GM10266 (cell line): ENCODE measurements at regions not wholly inside any gene's neighbourhood (a gene's known extent, or its start where the extent isn't known, plus 50 kb on each side); places are given as distances from the start of the nearest gene placed in this dataset.
"Not testable (repeated sequence)": the region's sequence is repeated elsewhere in the genome, so short reads cannot be mapped to it uniquely, and the experiment has no call there.

Experiments used
- DNase-seq: peaks from one replicate; pipeline ENCODE4 v3.0.0; 2012; ENCODE audit errors: extremely low spot score
- TF ChIP-seq, protein P1 (sequence below): IDR thresholded peaks from 2 replicates; pipeline ENCODE4 v1.5.1; 2012; ENCODE audit warnings: mild to moderate bottlenecking, low read depth; ENCODE audit not compliant: control insufficient read depth, insufficient read depth; ENCODE audit errors: missing control alignments

DNA sequence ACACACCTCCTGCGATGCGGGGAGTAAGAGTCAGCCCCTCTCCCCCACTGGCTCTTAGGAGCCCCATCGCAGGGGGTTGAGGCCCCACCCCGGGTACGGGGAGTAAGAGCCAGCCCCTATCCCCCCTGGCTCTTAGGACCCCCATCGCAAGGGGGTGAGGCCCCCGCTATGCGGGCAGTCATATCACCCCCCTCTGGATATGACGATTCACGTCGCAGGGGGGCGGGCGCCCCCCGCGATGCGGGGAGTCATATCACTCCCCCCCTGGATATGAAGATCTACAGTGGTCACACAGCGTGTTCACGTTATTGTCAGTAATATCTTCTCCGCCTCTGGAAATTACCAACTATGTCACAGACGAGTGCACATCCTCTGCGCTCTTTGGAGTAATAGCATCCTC lies 61.1 kb downstream of the DEFB131A start:
- not testable (repeated sequence) for DNase-seq

DNA sequence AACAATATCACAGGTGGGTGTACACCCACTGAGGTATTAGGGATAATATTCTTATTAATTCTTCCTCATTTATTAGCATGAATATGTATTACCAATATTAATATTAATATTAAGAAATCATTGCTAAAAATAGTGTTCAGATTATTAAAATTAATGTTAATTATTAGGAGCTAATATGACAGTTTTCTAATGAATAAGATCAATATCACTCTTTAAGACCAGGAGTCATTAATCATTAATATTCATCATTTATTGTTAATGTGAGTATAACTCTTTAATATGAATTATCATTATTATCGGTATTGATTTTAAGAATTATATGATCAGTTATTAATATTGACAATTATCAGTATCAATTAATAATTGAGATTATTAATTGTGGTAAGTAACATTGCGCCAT lies 62.5 kb downstream of the DEFB131A start:
- not testable (repeated sequence) for DNase-seq

DNA sequence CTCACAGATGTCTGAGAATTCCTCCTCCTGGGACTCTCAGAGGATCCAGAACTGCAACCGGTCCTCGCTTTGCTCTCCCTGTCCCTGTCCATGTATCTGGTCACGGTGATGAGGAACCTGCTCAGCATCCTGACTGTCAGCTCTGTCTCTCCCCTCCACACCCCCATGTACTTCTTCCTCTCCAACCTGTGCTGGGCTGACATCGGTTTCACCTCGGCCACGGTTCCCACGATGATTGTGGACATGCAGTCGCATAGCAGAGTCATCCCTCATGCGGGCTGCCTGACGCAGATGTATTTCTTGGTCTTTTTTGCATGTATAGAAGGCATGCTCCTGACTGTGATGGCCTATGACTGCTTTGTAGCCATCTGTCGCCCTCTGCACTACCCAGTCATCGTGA lies 68.7 kb downstream of the DEFB131A start:
- DNase-seq: not testable (repeated sequence)

DNA sequence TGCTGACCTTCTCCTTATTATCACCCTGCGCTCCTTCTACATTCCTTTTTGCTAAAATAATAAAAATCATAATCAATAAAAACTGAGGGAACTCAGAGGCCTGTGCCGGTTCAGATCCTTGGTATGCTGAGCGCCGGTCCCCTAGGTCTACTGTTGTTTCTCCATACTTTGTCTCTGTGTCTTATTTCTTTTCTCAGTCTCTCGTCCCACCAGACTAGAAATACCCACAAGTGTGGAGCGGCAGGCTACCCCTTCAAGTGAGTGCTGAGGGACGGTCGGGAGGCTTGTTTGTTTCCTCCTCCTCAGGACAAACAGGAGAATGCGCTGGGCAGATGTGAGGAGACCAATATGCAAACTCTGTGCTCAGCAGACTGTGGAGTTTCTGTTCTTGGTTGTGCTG lies 75.4 kb downstream of the DEFB131A start:
- DNase-seq: not testable (repeated sequence)

DNA sequence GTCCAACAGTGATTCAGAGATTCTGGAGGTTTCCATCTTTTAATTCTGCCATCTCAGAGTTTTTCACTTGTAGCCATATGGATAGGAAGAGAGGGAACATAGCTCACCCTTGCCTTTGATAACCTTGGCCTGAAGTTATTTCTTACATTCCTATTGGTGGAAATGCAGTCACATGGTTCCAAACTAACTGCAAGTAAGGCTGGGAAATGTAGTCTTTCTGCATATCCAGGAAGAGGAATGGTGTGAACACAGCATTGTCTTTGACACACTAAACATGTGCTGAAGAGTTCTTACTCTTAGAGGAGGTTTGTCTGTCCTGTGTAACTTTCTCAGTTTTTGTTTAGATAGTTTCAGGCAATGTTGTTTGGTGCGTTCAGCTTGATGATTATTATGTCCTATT lies 78.7 kb downstream of the DEFB131A start:
- not testable (repeated sequence) for DNase-seq

DNA sequence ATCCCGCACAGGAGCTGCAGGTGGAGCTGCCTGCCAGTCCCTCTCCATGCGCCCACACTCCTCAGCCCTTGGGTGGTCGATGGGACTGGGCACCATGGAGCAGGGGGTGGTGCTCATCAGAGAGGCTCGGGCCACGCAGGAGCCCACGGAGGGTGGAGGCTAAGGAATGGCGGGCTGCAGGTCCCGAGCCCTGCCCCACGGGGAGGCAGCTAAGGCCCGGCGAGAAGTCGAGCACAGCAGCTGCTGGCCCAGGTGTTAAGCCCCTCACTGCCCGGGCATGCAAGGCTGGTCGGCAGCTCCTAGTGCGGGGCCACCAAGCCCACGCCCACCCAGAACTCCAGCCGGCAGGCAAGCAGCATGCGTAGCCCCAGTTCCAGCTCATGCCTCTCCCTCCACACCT lies 80.2 kb downstream of the DEFB131A start:
- not testable (repeated sequence) for DNase-seq

DNA sequence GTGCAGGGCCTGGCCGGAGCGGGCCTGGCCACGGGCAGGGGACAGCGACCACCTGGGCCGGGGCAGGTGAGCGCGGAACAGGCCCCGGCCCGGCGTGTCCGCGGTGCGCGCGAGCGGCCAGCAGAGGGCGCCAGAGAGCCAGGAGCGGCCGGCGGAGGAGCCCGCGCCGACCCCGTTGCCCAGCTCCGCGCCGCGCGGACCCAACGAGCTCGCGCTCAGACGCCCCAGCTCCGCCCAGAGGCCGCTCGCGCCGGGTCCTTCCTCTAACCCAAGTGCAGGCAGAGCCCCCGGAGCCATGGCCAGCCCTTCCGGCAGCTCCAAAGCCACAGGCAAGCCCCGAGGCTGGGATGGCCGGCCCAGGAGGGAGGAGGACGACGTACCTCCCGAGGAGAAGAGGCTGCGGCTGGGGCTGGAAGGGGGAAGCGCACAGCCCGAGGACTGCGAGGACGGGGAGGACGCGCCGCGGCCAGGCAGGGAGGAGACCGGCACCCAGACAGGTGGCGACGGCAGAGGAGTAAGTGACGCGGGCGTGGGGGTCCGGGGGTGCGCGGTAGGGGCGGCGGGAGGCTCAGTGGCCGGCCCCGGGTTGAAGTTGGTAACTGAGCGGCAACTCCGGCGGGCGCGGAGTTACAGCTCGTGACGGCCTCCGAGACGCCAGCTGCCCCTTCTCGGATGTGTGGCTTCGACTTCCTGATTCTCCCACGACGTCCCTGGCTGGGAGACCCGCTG lies 88.1 kb downstream of the DEFB131A start:
- DNase-seq: peak; percentile 80

DNA sequence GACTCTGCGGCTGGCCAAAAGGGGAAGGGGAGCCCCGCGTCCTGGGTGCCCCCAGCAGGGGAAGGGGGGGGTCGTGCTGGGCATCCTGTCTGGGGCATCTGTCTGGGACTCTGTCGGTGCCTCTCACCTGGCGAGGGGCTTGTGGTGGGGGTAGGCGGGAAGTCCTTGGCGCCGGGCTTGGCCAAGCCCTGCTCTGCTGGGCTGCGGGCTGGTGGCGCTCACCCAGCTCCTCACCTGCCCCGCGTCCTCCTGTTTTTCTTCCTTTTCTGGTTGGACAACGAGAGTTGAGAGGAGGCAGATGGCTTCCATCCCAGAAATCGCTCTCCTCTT lies 88.6 kb downstream of the DEFB131A start:
- not testable (repeated sequence) for DNase-seq

More for the DNA sequence above, 88.1 kb downstream of the DEFB131A start:
- TF ChIP-seq, protein P1, sequence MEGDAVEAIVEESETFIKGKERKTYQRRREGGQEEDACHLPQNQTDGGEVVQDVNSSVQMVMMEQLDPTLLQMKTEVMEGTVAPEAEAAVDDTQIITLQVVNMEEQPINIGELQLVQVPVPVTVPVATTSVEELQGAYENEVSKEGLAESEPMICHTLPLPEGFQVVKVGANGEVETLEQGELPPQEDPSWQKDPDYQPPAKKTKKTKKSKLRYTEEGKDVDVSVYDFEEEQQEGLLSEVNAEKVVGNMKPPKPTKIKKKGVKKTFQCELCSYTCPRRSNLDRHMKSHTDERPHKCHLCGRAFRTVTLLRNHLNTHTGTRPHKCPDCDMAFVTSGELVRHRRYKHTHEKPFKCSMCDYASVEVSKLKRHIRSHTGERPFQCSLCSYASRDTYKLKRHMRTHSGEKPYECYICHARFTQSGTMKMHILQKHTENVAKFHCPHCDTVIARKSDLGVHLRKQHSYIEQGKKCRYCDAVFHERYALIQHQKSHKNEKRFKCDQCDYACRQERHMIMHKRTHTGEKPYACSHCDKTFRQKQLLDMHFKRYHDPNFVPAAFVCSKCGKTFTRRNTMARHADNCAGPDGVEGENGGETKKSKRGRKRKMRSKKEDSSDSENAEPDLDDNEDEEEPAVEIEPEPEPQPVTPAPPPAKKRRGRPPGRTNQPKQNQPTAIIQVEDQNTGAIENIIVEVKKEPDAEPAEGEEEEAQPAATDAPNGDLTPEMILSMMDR: peak; percentile 80

DNA sequence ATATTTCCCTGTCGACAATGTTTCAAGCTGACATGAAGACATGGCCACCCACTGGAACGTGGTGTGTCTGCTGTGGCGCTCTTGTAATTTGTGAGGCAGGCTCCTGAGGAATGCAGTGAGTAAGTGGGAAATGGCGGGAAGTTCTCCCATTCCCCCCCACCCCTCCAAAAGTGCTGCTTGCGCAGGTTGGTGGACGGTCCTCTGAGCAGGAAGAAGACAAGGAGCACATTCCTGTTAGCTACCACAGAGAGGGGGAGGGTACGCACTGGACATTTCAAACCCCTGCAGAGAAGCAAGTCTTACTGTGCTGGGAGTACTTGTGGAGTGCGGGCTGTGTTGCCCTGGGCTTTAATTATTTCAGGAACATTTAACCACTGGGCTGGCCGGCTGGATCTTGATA lies 92.9 kb downstream of the DEFB131A start:
- DNase-seq: not testable (repeated sequence)

DNA sequence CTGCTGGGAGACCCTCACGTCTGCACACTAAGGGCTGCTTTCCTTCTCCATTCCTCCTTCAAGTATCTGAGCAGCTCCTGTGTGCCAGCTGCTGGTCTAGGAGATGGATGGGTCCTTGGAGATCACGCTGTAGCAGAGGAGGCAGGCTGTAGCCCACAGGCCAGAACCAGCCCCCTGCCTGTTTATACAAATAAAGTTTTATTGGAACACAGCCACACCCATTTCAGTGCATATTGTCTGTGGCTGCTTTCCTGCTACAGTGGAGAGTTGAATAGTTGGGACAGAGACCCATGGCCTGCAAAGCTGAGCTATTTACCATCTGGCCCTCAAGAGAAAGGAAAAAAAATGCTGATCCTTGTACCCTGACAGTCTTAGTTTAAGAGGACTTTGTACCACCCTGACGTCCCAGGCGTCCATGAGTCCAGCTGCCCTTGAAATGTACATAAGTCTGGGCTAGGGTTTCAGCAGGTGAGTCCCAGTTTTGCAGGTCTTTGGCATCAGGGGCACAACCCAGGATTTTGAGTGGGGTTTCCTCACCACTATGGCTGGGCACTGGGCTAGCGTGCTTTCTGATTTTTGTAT lies 95.8 kb downstream of the DEFB131A start:
- DNase-seq: not testable (repeated sequence)

DNA sequence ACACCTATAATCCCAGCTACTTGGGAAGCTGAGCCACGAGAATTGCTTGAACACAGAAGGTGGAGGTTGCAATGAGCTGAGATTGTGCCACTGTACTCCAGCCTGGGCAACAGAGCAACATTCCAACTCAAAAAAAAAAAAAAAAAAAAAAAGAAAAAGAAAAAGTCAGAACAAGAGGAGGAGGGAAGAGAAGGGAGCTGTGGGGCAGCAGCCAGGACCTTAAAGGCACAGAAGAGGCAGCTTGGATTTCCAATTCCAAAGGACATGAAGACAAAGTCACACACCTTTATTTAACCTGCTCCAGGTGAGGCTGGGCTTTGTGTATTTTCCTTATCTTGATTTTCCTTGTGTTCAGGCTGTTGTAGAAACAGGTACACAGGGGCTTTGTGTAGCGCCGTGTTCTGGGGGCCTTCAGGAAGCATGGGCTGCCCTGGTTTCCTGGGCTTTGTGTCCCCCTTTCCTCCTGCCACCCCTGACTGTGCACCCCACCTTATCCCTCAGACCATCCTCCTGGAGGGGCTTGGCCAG lies 97.2 kb downstream of the DEFB131A start:
- not testable (repeated sequence) for DNase-seq

DNA sequence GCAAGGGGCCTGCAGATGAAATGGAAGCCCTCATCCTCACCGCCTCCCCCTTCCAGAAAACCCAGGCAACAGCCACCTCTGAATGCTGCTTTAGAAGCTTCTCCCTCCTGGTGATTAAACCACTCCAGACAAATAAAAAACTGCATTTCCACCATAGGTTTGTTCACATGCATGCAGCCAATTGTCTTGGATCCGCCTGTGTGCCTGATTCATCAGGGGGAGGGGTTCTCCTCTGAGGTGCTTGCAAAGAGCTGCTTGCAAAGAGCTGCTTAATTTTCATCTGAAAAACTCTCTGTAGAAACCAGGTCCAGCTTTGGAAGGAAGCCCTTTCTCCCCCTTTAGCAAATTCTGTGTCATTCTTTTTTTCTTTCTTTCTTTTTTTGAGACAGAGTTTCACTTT lies 100.6 kb downstream of the DEFB131A start:
- DNase-seq: not testable (repeated sequence)

DNA sequence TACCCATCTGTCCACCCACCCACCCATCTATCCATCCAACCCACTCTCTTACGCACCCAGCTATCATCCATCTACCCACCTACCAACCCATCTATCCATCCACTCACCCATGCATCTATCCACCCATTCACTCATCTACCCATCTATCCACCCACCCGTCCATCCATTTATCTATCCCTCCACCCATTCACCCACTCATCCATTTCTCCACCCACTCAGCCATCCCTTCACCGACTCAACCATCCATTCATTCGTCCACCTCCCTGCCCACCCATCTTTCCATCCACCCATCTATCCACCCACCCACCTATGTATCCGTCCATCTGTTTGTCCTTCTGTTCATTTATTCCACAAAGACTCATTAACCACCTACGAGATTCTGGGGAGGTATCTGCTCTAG lies 103.3 kb downstream of the DEFB131A start:
- DNase-seq: not testable (repeated sequence)

DNA sequence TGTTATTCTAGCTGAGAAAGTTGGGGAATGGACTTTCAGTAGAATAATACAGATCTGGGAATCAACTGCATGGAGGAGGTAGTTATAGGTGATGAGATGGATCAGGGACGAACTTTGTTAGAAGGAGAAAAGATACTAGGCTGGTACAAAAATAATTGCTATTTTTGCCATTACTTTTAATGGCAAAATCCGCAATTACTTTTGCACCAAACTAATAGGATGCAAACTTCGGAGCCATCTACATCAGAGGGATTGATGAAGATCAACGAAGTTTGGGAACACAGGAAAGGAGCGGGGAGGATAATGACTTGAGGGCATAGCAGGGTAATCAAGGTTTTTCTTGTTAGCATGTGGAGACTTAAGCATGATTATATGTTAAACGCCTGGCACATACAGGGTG lies 111.9 kb downstream of the DEFB131A start:
- not testable (repeated sequence) for DNase-seq

DNA sequence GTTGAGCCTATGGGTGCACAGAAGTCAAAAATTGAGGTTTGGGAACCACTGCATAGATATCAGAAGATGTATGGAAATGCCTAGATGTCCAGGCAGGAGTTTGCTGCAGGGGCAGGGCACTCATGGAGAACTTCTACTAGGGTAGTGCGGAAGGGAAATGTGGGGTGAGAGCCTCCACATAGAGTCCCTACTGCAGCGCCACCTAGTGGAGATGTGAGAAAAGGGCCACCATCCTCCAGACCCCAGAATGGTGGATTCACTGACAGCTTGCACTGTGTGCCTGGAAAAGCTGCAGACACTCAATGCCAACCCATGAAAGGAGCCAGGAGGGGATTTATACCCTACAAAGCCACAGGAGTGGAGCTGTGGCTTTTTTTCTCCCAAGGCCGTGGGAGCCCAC lies 133.7 kb downstream of the DEFB131A start:
- TF ChIP-seq, protein P1: peak; percentile 12
- DNase-seq: not testable (repeated sequence)

DNA sequence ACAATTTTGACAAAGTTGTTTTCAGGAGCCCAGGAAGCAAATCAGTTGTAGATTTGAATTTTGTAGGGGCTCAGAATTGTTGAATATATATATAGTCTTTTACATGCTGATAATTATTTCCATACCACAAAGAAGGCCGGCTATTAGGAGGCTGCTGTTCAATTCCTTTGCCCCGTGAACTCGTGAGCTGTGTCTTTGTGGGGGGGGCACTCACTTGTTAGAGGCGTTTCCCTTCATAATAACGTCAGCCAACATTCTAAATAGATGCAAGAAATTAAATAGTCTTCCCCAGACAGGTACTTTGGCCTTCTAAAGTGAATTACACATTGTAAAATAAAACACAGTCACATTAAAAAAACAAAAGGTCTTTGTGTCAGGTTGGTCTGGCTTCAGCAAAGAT lies 138.7 kb downstream of the DEFB131A start:
- DNase-seq: not testable (repeated sequence)
